ENCODE measurements at regions not wholly inside any gene's neighbourhood (a gene's known extent, or its start where the extent isn't known, plus 50 kb on each side); places are given as distances from the start of the nearest gene placed in this dataset.

DNA sequence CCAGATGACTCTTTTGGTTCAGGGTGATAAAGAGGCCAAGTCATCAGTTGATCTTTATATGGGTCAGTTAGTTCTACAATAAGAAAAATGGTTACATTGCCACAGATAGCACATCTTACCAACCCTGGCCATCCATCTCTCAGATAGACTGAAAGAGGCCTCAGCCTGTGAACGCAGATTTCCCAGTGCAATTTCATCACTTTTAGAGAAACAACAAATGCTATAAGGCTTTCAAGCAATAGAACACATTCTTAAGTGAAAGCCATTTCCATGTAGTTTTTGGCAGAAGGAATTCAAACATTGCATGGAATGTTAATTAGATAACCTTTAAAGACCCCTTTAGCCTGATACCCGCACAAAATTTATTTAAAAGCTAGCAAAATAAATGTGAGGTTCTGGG lies 200.6 kb upstream of the ZBTB20 start:
- H3K27me3 ChIP-seq, result no peaks in the 10 kb centered on the region
- no peak overlapping the region for H3K9ac ChIP-seq (ENCODE audit: low read depth in 2 of 2, low read length in 2 of 2)
- H3K36me3 ChIP-seq, result no peaks in the 10 kb centered on the region
- H3K4me3 ChIP-seq, result no peak overlapping the region
- H3K4me1 ChIP-seq, result no peaks in the 10 kb centered on the region
- H3K27ac ChIP-seq, result no peak overlapping the region
- no peak for DNase-seq
- no peaks in the 10 kb centered on the region for H3K9me3 ChIP-seq
- intact Hi-C loops (cut with DNase I), result no loop called here
- TF ChIP-seq, protein P1, sequence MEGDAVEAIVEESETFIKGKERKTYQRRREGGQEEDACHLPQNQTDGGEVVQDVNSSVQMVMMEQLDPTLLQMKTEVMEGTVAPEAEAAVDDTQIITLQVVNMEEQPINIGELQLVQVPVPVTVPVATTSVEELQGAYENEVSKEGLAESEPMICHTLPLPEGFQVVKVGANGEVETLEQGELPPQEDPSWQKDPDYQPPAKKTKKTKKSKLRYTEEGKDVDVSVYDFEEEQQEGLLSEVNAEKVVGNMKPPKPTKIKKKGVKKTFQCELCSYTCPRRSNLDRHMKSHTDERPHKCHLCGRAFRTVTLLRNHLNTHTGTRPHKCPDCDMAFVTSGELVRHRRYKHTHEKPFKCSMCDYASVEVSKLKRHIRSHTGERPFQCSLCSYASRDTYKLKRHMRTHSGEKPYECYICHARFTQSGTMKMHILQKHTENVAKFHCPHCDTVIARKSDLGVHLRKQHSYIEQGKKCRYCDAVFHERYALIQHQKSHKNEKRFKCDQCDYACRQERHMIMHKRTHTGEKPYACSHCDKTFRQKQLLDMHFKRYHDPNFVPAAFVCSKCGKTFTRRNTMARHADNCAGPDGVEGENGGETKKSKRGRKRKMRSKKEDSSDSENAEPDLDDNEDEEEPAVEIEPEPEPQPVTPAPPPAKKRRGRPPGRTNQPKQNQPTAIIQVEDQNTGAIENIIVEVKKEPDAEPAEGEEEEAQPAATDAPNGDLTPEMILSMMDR (IDR thresholded peaks at IDR 0.05), result no peak

DNA sequence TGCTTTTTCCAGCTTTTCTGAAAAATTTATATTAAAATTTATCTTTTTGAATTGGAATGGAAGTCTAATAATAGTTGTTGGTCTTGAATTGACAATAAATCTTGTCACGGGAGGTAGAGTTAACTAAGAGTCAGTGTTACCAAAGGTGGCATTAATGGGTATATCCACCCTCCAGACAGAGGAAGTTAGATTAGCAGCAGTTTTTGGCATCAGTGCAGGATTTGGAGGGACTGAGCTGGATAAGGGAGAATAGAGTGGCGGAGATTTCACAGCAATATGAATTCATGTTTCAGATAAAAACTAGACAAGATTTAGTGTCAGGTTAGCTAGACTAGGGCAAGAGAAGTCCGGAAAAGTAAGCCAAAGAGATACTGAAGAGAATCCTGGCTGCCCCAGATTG lies 201.3 kb upstream of the ZBTB20 start:
- intact Hi-C loops (cut with DNase I), result no loop called here
- no peak overlapping the region for H3K4me3 ChIP-seq
- no peak overlapping the region for H3K9ac ChIP-seq (ENCODE audit: low read depth in 2 of 2, low read length in 2 of 2)
- no peak overlapping the region for H3K27ac ChIP-seq
- no peaks in the 10 kb centered on the region for H3K9me3 ChIP-seq
- no peaks in the 10 kb centered on the region for H3K4me1 ChIP-seq
- H3K36me3 ChIP-seq, result no peaks in the 10 kb centered on the region
- TF ChIP-seq, protein P1 (IDR thresholded peaks at IDR 0.05), result no peak
- H3K27me3 ChIP-seq, result no peaks in the 10 kb centered on the region
- no peak for DNase-seq

DNA sequence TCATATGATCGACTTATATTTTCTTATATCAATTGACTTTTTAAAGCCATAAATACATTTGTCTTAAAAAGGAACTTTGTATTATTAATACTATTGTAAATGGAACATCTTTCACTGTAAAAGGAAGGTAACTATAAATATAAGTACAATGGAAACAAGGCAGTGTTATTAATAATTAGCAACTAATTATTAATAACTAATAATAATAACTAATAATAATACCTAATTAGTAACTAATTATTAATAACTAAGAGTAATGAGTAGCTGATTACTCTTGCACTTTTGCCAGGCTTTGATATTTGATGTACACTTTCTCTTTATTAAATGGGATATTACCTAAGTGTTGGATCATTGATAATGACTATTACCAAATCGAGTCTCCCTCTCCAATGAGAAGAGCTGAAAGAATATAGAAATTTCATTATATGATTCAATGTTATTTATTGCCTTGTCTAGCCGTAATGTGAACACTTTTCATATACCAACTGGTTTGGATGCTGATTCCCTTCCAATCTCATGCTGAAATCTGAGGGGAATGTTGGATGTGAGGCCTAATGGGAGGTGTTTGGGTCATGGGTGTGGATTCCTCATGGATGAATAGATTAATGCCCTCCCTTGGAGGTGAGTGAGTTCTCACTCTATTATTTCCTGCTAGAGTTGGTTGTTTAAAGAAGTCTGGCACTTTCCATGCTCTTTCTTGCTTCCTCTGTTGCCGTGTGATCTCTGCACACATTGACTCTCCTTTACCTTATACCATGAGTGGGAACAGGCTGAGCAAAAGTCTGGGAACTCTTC lies 202.1 kb upstream of the ZBTB20 start:
- H3K9me3 ChIP-seq, result no peaks in the 10 kb centered on the region
- intact Hi-C loops (cut with DNase I), result no loop called here
- H3K4me1 ChIP-seq, result no peaks in the 10 kb centered on the region
- no peak overlapping the region for H3K27ac ChIP-seq
- no peak for DNase-seq
- H3K36me3 ChIP-seq, result no peaks in the 10 kb centered on the region
- no peak overlapping the region for H3K9ac ChIP-seq (ENCODE audit: low read depth in 2 of 2, low read length in 2 of 2)
- no peak overlapping the region for H3K4me3 ChIP-seq
- TF ChIP-seq, protein P1 (IDR thresholded peaks at IDR 0.05), result no peak
- H3K27me3 ChIP-seq, result no peaks in the 10 kb centered on the region

DNA sequence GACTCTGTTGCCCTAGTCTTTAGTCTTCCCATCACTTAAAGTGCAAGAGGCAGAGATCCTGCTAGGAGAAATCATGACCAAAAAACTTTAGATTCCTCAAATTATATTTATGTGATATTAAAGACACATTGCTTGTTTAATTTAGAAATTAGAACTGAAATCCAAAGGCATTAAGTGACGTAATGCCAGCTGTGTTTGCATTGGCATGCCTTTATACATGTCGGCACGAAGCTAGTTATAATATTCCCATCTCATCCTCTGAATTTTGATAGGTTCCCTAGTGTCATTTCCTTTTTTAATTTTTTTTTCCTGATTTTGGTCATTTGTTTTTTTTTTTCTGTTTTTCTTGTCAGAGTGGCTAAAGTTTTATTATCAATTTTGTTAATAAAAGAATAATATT lies 203.5 kb upstream of the ZBTB20 start:
- Histone ChIP-seq H3K4me1 (no peaks in the 10 kb centered on the region), H3K27ac (no peak overlapping the region), H3K4me3 (no peak overlapping the region), H3K27me3 (no peaks in the 10 kb centered on the region), H3K36me3 (no peaks in the 10 kb centered on the region), H3K9me3 (no peaks in the 10 kb centered on the region), H3K9ac (ENCODE audit: low read depth in 2 of 2, low read length in 2 of 2) (no peak overlapping the region)
- no peak for DNase-seq
- TF ChIP-seq, protein P1 (IDR thresholded peaks at IDR 0.05), result no peak
- intact Hi-C loops (cut with DNase I), result no loop called here

DNA sequence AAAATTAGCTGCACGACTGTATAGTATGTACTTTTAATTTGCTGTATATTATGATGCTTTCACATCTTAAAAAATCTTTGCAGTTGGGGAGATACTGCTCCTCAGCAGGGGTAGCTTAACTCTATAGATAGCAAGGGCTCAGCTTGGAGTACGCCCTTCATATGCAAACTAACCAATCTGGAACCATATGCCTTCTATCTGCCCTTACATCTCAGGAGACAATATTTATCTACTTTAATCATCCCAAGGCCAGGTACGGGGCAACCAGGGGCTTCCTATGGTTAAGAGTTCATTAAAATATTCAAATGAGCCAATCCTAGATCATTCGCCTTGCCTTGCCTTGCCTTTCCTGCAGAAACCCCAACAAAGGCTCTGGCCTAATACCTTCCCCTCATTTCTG lies 204.1 kb upstream of the ZBTB20 start:
- H3K36me3 ChIP-seq, result no peaks in the 10 kb centered on the region
- H3K4me1 ChIP-seq, result no peaks in the 10 kb centered on the region
- TF ChIP-seq, protein P1 (IDR thresholded peaks at IDR 0.05), result no peak
- no peak overlapping the region for H3K27ac ChIP-seq
- intact Hi-C loops (cut with DNase I), result no loop called here
- H3K9me3 ChIP-seq, result no peaks in the 10 kb centered on the region
- no peak overlapping the region for H3K9ac ChIP-seq (ENCODE audit: low read depth in 2 of 2, low read length in 2 of 2)
- no peak for DNase-seq
- H3K27me3 ChIP-seq, result no peaks in the 10 kb centered on the region
- no peak overlapping the region for H3K4me3 ChIP-seq

Data from colonic mucosa (tissue), 4 donors.